ENCODE measurements at regions not wholly inside any gene's neighbourhood (a gene's known extent, or its start where the extent isn't known, plus 50 kb on each side); places are given as distances from the start of the nearest gene placed in this dataset.

GRCh38 chr4:1574601-1575417 lies 109.3 kb downstream of the FAM53A start:
- TF ChIP-seq, protein P1, sequence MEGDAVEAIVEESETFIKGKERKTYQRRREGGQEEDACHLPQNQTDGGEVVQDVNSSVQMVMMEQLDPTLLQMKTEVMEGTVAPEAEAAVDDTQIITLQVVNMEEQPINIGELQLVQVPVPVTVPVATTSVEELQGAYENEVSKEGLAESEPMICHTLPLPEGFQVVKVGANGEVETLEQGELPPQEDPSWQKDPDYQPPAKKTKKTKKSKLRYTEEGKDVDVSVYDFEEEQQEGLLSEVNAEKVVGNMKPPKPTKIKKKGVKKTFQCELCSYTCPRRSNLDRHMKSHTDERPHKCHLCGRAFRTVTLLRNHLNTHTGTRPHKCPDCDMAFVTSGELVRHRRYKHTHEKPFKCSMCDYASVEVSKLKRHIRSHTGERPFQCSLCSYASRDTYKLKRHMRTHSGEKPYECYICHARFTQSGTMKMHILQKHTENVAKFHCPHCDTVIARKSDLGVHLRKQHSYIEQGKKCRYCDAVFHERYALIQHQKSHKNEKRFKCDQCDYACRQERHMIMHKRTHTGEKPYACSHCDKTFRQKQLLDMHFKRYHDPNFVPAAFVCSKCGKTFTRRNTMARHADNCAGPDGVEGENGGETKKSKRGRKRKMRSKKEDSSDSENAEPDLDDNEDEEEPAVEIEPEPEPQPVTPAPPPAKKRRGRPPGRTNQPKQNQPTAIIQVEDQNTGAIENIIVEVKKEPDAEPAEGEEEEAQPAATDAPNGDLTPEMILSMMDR (IDR thresholded peaks at IDR 0.05; ENCODE audit: insufficient read depth, low read length, poor library complexity, severe bottlenecking) = no peak
- no peak for TF ChIP-seq EZH2phosphoT487 (conservative IDR thresholded peaks at IDR 0.05; ENCODE audit: low read length)
